ENCODE measurements at regions not wholly inside any gene's neighbourhood (a gene's known extent, or its start where the extent isn't known, plus 50 kb on each side); places are given as distances from the start of the nearest gene placed in this dataset.
"Not testable (repeated sequence)": the region's sequence is repeated elsewhere in the genome, so short reads cannot be mapped to it uniquely, and the experiment has no call there.

- DNase-seq (ENCODE audit: low read depth), result no peak
Observed at GRCh38 chrX:121172703-121173102, 125.3 kb downstream of the GLUD2 start.

GRCh38 chrX:121179972-121180371 lies 132.6 kb downstream of the GLUD2 start:
- no peak for DNase-seq (ENCODE audit: low read depth)

GRCh38 chrX:121191779-121192178 lies 144.4 kb downstream of the GLUD2 start:
- DNase-seq (ENCODE audit: low read depth), result no peak

- DNase-seq (ENCODE audit: low read depth), result no peak
Observed at GRCh38 chrX:121195719-121196118, 148.3 kb downstream of the GLUD2 start.

- not testable (repeated sequence) for DNase-seq (ENCODE audit: low read depth)
Observed at GRCh38 chrX:121196872-121197444, 149.5 kb downstream of the GLUD2 start.

DNA sequence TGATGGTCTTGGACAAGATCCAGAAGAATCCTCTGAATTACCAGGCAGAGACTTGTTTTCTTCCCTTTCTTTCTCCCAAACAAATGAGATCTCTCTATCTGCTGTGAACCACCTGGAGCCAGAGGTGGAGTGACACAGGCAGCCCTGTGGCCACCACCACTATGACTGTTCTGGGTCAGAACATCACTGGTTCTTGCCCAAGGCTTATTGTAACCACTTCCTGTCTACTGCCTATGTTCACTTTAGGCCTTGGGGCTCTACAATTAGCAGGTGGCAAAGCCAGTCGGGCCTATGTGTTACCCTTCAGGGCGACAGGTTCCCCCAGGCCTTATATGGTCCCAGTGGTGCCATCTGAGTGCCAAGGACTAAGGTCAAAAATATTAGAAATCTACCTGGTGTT lies 161.2 kb downstream of the GLUD2 start:
- no peak for DNase-seq (ENCODE audit: low read depth)

GRCh38 chrX:121216641-121217374 lies 169.4 kb downstream of the GLUD2 start:
- no peak for DNase-seq (ENCODE audit: low read depth)

DNA sequence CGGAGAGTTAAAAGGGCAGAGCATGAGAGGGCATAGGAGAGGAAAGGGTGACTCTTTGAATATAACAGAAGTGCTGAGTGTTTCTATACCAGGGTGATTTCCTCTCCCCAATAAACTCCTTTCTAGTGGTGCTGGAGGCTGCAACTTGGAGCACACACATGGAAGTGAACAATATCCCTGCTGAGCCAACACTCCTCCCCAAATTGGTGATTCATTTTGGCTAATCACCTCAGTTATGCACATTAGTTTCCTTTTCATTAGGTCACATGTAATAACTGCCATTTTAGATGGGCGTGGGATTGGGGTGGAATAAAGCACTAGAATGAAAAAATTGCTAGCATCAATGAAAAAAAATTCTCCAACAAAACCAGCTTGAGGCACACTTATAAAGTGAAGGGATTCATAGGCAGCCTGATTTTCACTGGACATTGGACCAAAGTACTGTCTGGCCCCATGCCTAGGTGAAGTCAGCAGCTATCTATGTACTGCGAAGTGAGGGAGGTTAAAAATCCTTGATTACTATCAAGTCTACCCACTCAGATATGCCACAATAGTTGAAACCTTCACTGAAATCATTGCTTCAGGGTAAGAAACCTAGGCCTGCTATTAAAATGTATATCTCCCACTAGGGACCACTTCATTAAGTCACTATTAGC lies 174.0 kb downstream of the GLUD2 start:
- DNase-seq (ENCODE audit: low read depth), result no peak

DNA sequence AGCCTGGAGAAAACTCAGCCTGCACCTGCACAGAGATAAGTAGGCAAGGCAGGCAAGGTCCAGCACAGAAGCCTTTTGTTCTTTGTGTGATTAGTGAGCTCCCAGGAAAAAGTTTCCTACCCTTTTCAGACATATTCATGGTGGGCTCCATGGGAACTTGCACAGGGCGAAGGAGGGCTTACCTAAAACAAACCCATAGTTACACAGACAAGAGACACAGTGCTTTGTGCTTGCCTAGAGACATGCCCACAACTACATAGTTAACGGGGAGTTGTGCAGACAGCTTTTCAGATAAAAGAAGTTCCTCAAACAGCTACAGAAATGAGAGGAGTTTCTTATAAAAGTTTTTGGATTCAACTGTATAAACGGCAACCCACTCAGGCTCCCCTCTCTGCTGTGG lies 180.5 kb downstream of the GLUD2 start:
- DNase-seq (ENCODE audit: low read depth), result no peak

- DNase-seq (ENCODE audit: low read depth), result no peak
Observed at GRCh38 chrX:121231566-121232358, 184.4 kb downstream of the GLUD2 start.

- DNase-seq (ENCODE audit: low read depth), result no peak
Observed at GRCh38 chrX:121236040-121236439, 188.6 kb downstream of the GLUD2 start.

- no peak for DNase-seq (ENCODE audit: low read depth)
Observed at GRCh38 chrX:121238093-121238492, 190.7 kb downstream of the GLUD2 start.

- no peak for DNase-seq (ENCODE audit: low read depth)
Observed at GRCh38 chrX:121244511-121244910, 197.1 kb downstream of the GLUD2 start.

DNA sequence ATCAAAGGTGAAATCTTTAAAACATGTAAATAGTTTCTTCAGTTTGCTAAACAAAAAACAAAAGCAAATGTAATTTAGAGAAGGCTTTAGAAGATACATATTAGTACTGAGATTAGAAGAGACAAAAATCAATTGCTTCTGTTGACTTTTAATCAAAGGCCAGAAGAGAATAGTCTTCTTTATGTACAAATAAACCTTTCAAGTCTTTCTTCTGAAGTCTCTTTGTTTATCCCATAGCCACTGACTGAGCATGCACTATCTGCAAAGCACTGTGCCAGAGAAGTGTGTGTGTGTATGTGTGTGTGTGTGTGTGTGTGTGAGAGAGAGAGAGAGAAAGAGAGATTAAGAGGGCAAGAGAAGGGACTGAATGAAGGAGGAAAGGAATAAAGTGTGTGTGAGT lies 198.4 kb downstream of the GLUD2 start:
- no peak for DNase-seq (ENCODE audit: low read depth)

- no peak for DNase-seq (ENCODE audit: low read depth)
Observed at GRCh38 chrX:121254336-121254735, 206.9 kb downstream of the GLUD2 start.

DNA sequence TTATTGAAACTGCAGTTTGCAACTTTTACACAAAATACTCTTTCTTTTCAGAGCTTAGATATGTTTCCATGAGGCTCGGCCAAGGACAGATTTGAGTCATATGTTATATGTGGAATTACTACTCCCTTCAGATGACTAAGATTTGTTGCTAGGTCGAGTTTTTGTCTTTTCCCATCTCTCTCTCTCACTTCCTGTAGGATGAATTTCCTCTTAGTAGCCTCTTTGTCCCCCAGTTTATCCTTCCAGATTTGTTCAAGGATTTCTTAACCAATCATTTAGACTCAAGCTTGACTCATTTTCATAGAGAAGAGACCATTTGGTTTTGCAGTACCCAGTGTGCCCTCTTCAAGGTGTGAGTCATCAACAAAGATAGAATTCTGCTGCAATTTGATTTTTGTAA lies 209.2 kb downstream of the GLUD2 start:
- no peak for DNase-seq (ENCODE audit: low read depth)

GRCh38 chrX:121258545-121258944 lies 211.1 kb downstream of the GLUD2 start:
- DNase-seq (ENCODE audit: low read depth), result no peak

GRCh38 chrX:121259170-121259569 lies 211.8 kb downstream of the GLUD2 start:
- no peak for DNase-seq (ENCODE audit: low read depth)

GRCh38 chrX:121260596-121261240 lies 213.3 kb downstream of the GLUD2 start:
- DNase-seq (ENCODE audit: low read depth), result no peak

- no peak for DNase-seq (ENCODE audit: low read depth)
Observed at GRCh38 chrX:121283921-121284320, 236.5 kb downstream of the GLUD2 start.

GRCh38 chrX:121298499-121298898 lies 251.1 kb downstream of the GLUD2 start:
- DNase-seq (ENCODE audit: low read depth), result no peak

- DNase-seq (ENCODE audit: low read depth), result no peak
Observed at GRCh38 chrX:121301356-121301755, 253.9 kb downstream of the GLUD2 start.
